ENCODE measurements at regions not wholly inside any gene's neighbourhood (a gene's known extent, or its start where the extent isn't known, plus 50 kb on each side); places are given as distances from the start of the nearest gene placed in this dataset.

GRCh38 chr13:59176775-59177174, 987.0 kb downstream of the DIAPH3 start:
- TF ChIP-seq, protein P1, sequence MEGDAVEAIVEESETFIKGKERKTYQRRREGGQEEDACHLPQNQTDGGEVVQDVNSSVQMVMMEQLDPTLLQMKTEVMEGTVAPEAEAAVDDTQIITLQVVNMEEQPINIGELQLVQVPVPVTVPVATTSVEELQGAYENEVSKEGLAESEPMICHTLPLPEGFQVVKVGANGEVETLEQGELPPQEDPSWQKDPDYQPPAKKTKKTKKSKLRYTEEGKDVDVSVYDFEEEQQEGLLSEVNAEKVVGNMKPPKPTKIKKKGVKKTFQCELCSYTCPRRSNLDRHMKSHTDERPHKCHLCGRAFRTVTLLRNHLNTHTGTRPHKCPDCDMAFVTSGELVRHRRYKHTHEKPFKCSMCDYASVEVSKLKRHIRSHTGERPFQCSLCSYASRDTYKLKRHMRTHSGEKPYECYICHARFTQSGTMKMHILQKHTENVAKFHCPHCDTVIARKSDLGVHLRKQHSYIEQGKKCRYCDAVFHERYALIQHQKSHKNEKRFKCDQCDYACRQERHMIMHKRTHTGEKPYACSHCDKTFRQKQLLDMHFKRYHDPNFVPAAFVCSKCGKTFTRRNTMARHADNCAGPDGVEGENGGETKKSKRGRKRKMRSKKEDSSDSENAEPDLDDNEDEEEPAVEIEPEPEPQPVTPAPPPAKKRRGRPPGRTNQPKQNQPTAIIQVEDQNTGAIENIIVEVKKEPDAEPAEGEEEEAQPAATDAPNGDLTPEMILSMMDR (IDR thresholded peaks at IDR 0.05) = peak in 1 of 3 experiments; percentile 16
- TF ChIP-seq POLR2A (IDR thresholded peaks at IDR 0.05) = no peak
